SK-N-SH treated with all-trans-retinoic acid at 6 μM for 48 hours (cell line): ENCODE measurements at regions not wholly inside any gene's neighbourhood (a gene's known extent, or its start where the extent isn't known, plus 50 kb on each side); places are given as distances from the start of the nearest gene placed in this dataset.

Experiments
- ATAC-seq: fragments of 200-7000 bp; cut with Tn5 transposase; 3 replicates; pipeline ENCODE4 v1.9.1; 2020; ENCODE audit warnings: mild to moderate bottlenecking, moderate library complexity
- BACH2 ChIP-seq: fragments of 250-450 bp; sonication (Bioruptor Pico); IDR thresholded peaks from 2 replicates; pipeline ENCODE4 v1.9.0; 2021; ENCODE audit warnings: mild to moderate bottlenecking, borderline replicate concordance
- CREB5 ChIP-seq: fragments of 250-450 bp; sonication (Bioruptor Pico); IDR thresholded peaks from 2 replicates; pipeline ENCODE4 v1.5.1; 2020; ENCODE audit warnings: low read depth, mild to moderate bottlenecking, moderate library complexity
- CSDC2 ChIP-seq: fragments of 250-450 bp; sonication (Bioruptor Pico); IDR thresholded peaks from 2 replicates; pipeline ENCODE4 v1.5.0; 2020; ENCODE audit warnings: mild to moderate bottlenecking, moderate library complexity
- ESRRG ChIP-seq: fragments of 250-450 bp; sonication (Bioruptor Pico); IDR thresholded peaks from 2 replicates; pipeline ENCODE4 v1.6.1; 2021; ENCODE audit warnings: mild to moderate bottlenecking
- GLIS3 ChIP-seq: fragments of 250-450 bp; sonication (Bioruptor Pico); IDR thresholded peaks from 2 replicates; pipeline ENCODE4 v1.5.0; 2020; ENCODE audit warnings: mild to moderate bottlenecking, moderate library complexity
- ISL1 ChIP-seq: fragments of 250-450 bp; sonication (Bioruptor Pico); IDR thresholded peaks from 2 replicates; pipeline ENCODE4 v2.1.2; 2022; ENCODE audit warnings: mild to moderate bottlenecking, moderate library complexity
- OSR1 ChIP-seq: fragments of 250-450 bp; sonication (Bioruptor Pico); IDR thresholded peaks from 2 replicates; pipeline ENCODE4 v1.8.0; 2022; ENCODE audit warnings: moderate library complexity, mild to moderate bottlenecking, inconsistent platforms
- PATZ1 ChIP-seq: fragments of 250-450 bp; sonication (Bioruptor Pico); IDR thresholded peaks from 2 replicates; pipeline ENCODE4 v1.8.0; 2020; ENCODE audit warnings: mild to moderate bottlenecking, moderate library complexity, borderline replicate concordance
- RARB ChIP-seq: fragments of 250-450 bp; sonication (Bioruptor Pico); IDR thresholded peaks from 2 replicates; pipeline ENCODE4 v1.8.0; 2021; ENCODE audit warnings: mild to moderate bottlenecking, moderate library complexity
- SNAI2 ChIP-seq: fragments of 250-450 bp; sonication (Bioruptor Pico); IDR thresholded peaks from 2 replicates; pipeline ENCODE4 v1.5.0; 2020; ENCODE audit warnings: mild to moderate bottlenecking, moderate library complexity
- TCF4 ChIP-seq: fragments of 250-450 bp; sonication (Bioruptor Pico); IDR thresholded peaks from 2 replicates; pipeline ENCODE4 v1.8.0; 2021; ENCODE audit warnings: mild to moderate bottlenecking, moderate library complexity, borderline replicate concordance
- TOX ChIP-seq: fragments of 250-450 bp; sonication (Bioruptor Pico); IDR thresholded peaks from 2 replicates; pipeline ENCODE4 v1.8.0; 2021; ENCODE audit warnings: mild to moderate bottlenecking, moderate library complexity, borderline replicate concordance
- ZFP3 ChIP-seq: fragments of 250-450 bp; sonication (Bioruptor Pico); IDR thresholded peaks from 2 replicates; pipeline ENCODE4 v1.5.0; 2020; ENCODE audit warnings: mild to moderate bottlenecking, moderate library complexity
- ZNF565 ChIP-seq: fragments of 450-650 bp; formaldehyde crosslinking; conservative IDR thresholded peaks from 2 replicates; pipeline ENCODE4 v1.5.0; 2020; ENCODE audit warnings: low read depth, mild to moderate bottlenecking, moderate library complexity
- ZNF70 ChIP-seq: fragments of 450-650 bp; formaldehyde crosslinking; IDR thresholded peaks from 2 replicates; pipeline ENCODE4 v1.5.0; 2020; ENCODE audit warnings: mild to moderate bottlenecking, moderate library complexity
- ZNF8 ChIP-seq: fragments of 450-650 bp; formaldehyde crosslinking; IDR thresholded peaks from 2 replicates; pipeline ENCODE4 v1.5.0; 2020; ENCODE audit warnings: mild to moderate bottlenecking, moderate library complexity
- TF ChIP-seq, protein P1 (sequence below): fragments of 250-450 bp; sonication (Bioruptor Pico); IDR thresholded peaks from 2 replicates; pipeline ENCODE4 v1.5.0; 2020; ENCODE audit warnings: mild to moderate bottlenecking, moderate library complexity
- TF ChIP-seq, protein P2 (sequence below): fragments of 250-450 bp; sonication (Bioruptor Pico); IDR thresholded peaks from 2 replicates; pipeline ENCODE4 v1.8.0; 2021; ENCODE audit warnings: low read depth, mild to moderate bottlenecking, moderate library complexity, borderline replicate concordance
- TF ChIP-seq, protein P3 (sequence below): fragments of 250-450 bp; sonication (Bioruptor Pico); IDR thresholded peaks from 2 replicates; pipeline ENCODE4 v1.5.1; 2021; ENCODE audit warnings: mild to moderate bottlenecking, moderate library complexity

GRCh38 chr4:81990211-81990610, 383.6 kb downstream of the HNRNPD start (continued):
- TF ChIP-seq ZNF8 (no peak), OSR1 (CRISPR knock-in tag) (no peak), GLIS3 (CRISPR knock-in tag) (no peak), ZNF565 (CRISPR knock-in tag) (no peak)

DNA sequence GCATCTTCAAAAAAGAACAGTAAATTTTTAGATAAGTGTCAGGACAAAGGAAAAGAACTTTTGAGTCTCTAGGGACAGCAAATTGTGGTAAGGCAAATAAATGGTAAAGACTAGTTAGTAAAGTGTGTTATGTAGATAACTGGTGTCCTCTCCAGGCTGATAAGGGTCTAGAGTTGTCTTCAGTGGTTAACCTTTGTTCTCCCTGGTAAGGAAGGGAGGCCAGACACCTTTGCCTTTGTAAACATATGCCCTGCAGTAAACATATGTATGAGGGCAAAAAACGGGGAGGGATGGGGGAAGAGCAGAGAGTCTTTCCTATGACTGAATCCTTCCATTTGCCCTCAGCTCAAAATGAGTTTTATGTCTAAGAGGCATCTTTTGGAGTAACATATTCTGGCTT, 384.6 kb downstream of the HNRNPD start:
- ATAC-seq, result no peak
- TF ChIP-seq ZFP3 (CRISPR knock-in tag), result no peak

DNA sequence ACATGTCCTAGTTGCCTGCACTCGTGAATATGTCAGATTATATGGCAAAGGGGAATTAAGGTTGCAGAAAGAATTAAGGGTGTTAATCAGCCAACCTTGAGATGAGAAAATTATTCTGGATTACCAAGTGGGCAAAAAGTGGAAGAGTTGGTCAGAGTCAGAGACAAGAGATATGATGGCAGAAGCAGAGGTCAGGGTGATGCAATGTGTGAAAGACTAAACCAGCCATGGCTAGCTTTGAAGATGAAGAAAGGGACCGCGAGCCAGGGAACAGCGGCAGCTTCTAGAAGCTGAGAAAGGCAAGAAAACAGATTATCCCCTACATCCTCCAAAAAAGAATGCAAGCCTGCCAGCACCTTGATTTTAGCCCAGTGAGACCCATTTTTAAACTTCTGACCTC, 385.6 kb downstream of the HNRNPD start:
- ATAC-seq, result no peak

GRCh38 chr4:81984746-81985145, 389.0 kb downstream of the HNRNPD start:
- ATAC-seq, result no peak
- TF ChIP-seq TOX (CRISPR knock-in tag) (no peak), CREB5 (no peak), SNAI2 (CRISPR knock-in tag) (no peak), OSR1 (CRISPR knock-in tag) (no peak), CSDC2 (CRISPR knock-in tag) (no peak), ZNF8 (no peak)

More for the DNA sequence above, 385.6 kb downstream of the HNRNPD start:
- TF ChIP-seq CSDC2 (CRISPR knock-in tag) (no peak), RARB (CRISPR knock-in tag) (no peak), ISL1 (CRISPR knock-in tag) (no peak), GLIS3 (CRISPR knock-in tag) (no peak)
- TF ChIP-seq, protein P1, sequence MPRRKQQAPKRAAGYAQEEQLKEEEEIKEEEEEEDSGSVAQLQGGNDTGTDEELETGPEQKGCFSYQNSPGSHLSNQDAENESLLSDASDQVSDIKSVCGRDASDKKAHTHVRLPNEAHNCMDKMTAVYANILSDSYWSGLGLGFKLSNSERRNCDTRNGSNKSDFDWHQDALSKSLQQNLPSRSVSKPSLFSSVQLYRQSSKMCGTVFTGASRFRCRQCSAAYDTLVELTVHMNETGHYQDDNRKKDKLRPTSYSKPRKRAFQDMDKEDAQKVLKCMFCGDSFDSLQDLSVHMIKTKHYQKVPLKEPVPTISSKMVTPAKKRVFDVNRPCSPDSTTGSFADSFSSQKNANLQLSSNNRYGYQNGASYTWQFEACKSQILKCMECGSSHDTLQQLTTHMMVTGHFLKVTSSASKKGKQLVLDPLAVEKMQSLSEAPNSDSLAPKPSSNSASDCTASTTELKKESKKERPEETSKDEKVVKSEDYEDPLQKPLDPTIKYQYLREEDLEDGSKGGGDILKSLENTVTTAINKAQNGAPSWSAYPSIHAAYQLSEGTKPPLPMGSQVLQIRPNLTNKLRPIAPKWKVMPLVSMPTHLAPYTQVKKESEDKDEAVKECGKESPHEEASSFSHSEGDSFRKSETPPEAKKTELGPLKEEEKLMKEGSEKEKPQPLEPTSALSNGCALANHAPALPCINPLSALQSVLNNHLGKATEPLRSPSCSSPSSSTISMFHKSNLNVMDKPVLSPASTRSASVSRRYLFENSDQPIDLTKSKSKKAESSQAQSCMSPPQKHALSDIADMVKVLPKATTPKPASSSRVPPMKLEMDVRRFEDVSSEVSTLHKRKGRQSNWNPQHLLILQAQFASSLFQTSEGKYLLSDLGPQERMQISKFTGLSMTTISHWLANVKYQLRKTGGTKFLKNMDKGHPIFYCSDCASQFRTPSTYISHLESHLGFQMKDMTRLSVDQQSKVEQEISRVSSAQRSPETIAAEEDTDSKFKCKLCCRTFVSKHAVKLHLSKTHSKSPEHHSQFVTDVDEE (CRISPR knock-in tag), result no peak

GRCh38 chr4:81982846-81983540, 390.8 kb downstream of the HNRNPD start:
- TF ChIP-seq BACH2 (CRISPR knock-in tag) (no peak), ZFP3 (CRISPR knock-in tag) (no peak)
- TF ChIP-seq, all 23 proteins: peak for 0
- no peak for ATAC-seq

- no peak for ATAC-seq
- TF ChIP-seq OSR1 (CRISPR knock-in tag) (no peak), ESRRG (CRISPR knock-in tag) (no peak), CREB5 (no peak), ZNF70 (CRISPR knock-in tag) (no peak), PATZ1 (CRISPR knock-in tag) (no peak), BACH2 (CRISPR knock-in tag) (no peak), ZNF8 (no peak), TCF4 (no peak), ZFP3 (CRISPR knock-in tag) (no peak)
- TF ChIP-seq, protein P2, sequence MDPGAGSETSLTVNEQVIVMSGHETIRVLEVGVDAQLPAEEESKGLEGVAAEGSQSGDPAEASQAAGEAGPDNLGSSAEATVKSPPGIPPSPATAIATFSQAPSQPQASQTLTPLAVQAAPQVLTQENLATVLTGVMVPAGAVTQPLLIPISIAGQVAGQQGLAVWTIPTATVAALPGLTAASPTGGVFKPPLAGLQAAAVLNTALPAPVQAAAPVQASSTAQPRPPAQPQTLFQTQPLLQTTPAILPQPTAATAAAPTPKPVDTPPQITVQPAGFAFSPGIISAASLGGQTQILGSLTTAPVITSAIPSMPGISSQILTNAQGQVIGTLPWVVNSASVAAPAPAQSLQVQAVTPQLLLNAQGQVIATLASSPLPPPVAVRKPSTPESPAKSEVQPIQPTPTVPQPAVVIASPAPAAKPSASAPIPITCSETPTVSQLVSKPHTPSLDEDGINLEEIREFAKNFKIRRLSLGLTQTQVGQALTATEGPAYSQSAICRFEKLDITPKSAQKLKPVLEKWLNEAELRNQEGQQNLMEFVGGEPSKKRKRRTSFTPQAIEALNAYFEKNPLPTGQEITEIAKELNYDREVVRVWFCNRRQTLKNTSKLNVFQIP (CRISPR knock-in tag), result no peak
- TF ChIP-seq, protein P3, sequence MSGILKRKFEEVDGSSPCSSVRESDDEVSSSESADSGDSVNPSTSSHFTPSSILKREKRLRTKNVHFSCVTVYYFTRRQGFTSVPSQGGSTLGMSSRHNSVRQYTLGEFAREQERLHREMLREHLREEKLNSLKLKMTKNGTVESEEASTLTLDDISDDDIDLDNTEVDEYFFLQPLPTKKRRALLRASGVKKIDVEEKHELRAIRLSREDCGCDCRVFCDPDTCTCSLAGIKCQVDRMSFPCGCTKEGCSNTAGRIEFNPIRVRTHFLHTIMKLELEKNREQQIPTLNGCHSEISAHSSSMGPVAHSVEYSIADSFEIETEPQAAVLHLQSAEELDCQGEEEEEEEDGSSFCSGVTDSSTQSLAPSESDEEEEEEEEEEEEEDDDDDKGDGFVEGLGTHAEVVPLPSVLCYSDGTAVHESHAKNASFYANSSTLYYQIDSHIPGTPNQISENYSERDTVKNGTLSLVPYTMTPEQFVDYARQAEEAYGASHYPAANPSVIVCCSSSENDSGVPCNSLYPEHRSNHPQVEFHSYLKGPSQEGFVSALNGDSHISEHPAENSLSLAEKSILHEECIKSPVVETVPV (CRISPR knock-in tag), result no peak
These were observed 392.6 kb downstream of the HNRNPD start for GRCh38 chr4:81981218-81981617.
